ENCODE measurements at regions not wholly inside any gene's neighbourhood (a gene's known extent, or its start where the extent isn't known, plus 50 kb on each side); places are given as distances from the start of the nearest gene placed in this dataset.

- no peaks in the 10 kb centered on the region for H3K9me3 ChIP-seq
- intact Hi-C loops (cut with DNase I): loop anchor here (10.0 kb wide), 1 partner anchor 299 kb away; no protein-coding TSS in a partner anchor
- DNase-seq (ENCODE audit: extremely low spot score): no peak
- WGBS: 71% methylated on average over 4 of the region's 4 CpGs
- H3K27ac ChIP-seq (replicated peaks in 1 of 4): no peak overlapping the region
- no peaks in the 10 kb centered on the region for H3K36me3 ChIP-seq
- TF ChIP-seq POLR2AphosphoS5 (IDR thresholded peaks at IDR 0.05) (no peak), POLR2A (IDR thresholded peaks at IDR 0.05; ENCODE audit: low read depth) (no peak), EP300 (IDR thresholded peaks at IDR 0.05) (no peak)
- TF ChIP-seq, protein P1, sequence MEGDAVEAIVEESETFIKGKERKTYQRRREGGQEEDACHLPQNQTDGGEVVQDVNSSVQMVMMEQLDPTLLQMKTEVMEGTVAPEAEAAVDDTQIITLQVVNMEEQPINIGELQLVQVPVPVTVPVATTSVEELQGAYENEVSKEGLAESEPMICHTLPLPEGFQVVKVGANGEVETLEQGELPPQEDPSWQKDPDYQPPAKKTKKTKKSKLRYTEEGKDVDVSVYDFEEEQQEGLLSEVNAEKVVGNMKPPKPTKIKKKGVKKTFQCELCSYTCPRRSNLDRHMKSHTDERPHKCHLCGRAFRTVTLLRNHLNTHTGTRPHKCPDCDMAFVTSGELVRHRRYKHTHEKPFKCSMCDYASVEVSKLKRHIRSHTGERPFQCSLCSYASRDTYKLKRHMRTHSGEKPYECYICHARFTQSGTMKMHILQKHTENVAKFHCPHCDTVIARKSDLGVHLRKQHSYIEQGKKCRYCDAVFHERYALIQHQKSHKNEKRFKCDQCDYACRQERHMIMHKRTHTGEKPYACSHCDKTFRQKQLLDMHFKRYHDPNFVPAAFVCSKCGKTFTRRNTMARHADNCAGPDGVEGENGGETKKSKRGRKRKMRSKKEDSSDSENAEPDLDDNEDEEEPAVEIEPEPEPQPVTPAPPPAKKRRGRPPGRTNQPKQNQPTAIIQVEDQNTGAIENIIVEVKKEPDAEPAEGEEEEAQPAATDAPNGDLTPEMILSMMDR (IDR thresholded peaks at IDR 0.05): no peak
- no peaks in the 10 kb centered on the region for H3K27me3 ChIP-seq
- H3K4me1 ChIP-seq: peaks cover 0 to 11% (median 9%) of the 10 kb centered on the region in 4 donors
- H3K4me3 ChIP-seq: no peak overlapping the region
These were observed 243.8 kb upstream of the PMEPA1 start for GRCh38 chr20:57953638-57954037.

DNA sequence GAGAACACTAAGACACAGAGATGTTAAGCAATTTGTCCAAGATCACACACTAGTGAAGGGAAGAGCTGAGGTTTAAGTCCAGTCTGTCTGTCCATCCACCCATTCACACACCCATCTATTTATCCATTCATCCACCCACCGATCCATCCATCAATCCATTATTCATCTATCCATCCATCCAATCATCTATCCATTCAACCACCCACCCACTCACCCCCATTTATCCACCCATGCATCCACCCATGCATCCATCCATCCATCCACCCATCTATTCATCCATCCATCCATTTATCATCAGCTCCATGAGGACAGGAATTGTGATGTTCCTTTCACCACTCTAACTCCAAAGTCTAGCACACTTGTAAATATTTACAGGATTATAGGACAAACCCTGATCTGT lies 242.3 kb upstream of the PMEPA1 start:
- intact Hi-C loops (cut with DNase I): loop anchor here (10.0 kb wide), 1 partner anchor 297 kb away; no protein-coding TSS in a partner anchor
- WGBS: 98% methylated on average over 1 of the region's 1 CpG
- peaks cover 0 to 15% (median 13%) of the 10 kb centered on the region in 4 donors for H3K4me1 ChIP-seq
- TF ChIP-seq POLR2A (IDR thresholded peaks at IDR 0.05; ENCODE audit: low read depth) (no peak), EP300 (IDR thresholded peaks at IDR 0.05) (no peak), POLR2AphosphoS5 (IDR thresholded peaks at IDR 0.05) (no peak)
- TF ChIP-seq, protein P1 (IDR thresholded peaks at IDR 0.05): no peak
- DNase-seq (ENCODE audit: extremely low spot score): no peak
- no peaks in the 10 kb centered on the region for H3K36me3 ChIP-seq
- H3K27me3 ChIP-seq: no peaks in the 10 kb centered on the region
- no peaks in the 10 kb centered on the region for H3K9me3 ChIP-seq
- H3K4me3 ChIP-seq: no peak overlapping the region
- H3K27ac ChIP-seq (replicated peaks in 1 of 4): no peak overlapping the region

GRCh38 chr20:57951549-57951948 lies 241.7 kb upstream of the PMEPA1 start:
- Histone ChIP-seq H3K27ac (replicated peaks in 1 of 4) (no peak overlapping the region), H3K4me1 (peaks cover 0 to 18% (median 14%) of the 10 kb centered on the region in 4 donors), H3K9me3 (no peaks in the 10 kb centered on the region), H3K27me3 (no peaks in the 10 kb centered on the region), H3K36me3 (no peaks in the 10 kb centered on the region), H3K4me3 (no peak overlapping the region)
- intact Hi-C loops (cut with DNase I): loop anchor here (10.0 kb wide), 1 partner anchor 297 kb away; no protein-coding TSS in a partner anchor
- TF ChIP-seq POLR2AphosphoS5 (IDR thresholded peaks at IDR 0.05) (no peak), EP300 (IDR thresholded peaks at IDR 0.05) (no peak), POLR2A (IDR thresholded peaks at IDR 0.05; ENCODE audit: low read depth) (no peak)
- TF ChIP-seq, protein P1 (IDR thresholded peaks at IDR 0.05): no peak
- no peak for DNase-seq (ENCODE audit: extremely low spot score)
- 97% methylated on average over 3 of the region's 3 CpGs for WGBS

DNA sequence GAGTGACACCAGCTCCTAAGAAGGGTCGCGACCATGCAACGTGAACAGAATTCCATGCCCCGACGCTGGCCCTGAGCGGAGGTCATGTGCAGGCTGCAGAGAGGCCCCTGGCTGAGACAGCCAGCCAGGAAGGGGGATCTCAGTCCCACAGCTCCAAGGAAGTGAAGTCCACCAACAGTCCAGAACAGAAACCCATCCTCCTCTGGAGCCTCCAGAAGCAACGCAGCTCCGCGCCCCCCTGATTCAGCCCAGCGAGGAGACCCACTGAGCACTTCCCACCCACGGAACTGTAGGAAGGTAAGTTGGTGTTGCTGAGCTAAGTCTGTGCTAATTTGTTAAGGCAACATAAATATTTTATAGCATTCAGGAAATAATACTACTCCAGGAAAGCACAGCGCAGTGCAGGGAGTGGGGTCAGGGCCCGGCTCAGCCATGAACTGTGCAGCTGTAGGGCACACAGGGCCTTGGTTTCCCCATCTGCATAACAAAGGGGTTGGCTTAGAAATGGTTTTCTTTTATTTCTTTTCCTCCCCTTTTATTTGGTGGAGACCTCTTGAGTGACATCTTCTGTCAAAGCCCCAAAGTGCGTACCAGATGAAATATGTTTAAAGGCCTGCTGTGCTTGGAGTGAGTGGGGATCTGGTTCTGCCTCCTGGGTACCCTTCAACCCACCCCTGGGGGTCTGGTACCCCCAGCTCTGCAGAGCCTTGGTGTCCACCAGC lies 241.1 kb upstream of the PMEPA1 start:
- no peak for DNase-seq (ENCODE audit: extremely low spot score)
- no peaks in the 10 kb centered on the region for H3K9me3 ChIP-seq
- H3K4me3 ChIP-seq: no peak overlapping the region
- H3K27ac ChIP-seq (replicated peaks in 1 of 4): no peak overlapping the region
- no peaks in the 10 kb centered on the region for H3K36me3 ChIP-seq
- H3K27me3 ChIP-seq: no peaks in the 10 kb centered on the region
- H3K4me1 ChIP-seq: peaks cover 0 to 18% (median 14%) of the 10 kb centered on the region in 4 donors
- TF ChIP-seq POLR2A (IDR thresholded peaks at IDR 0.05; ENCODE audit: low read depth) (no peak), POLR2AphosphoS5 (IDR thresholded peaks at IDR 0.05) (no peak), EP300 (IDR thresholded peaks at IDR 0.05) (no peak)
- TF ChIP-seq, protein P1 (IDR thresholded peaks at IDR 0.05): no peak
- WGBS: 83% methylated on average over 14 of the region's 14 CpGs
- intact Hi-C loops (cut with DNase I): loop anchor here (10.0 kb wide), 1 partner anchor 296 kb away; no protein-coding TSS in a partner anchor
